ENCODE measurements at regions not wholly inside any gene's neighbourhood (a gene's known extent, or its start where the extent isn't known, plus 50 kb on each side); places are given as distances from the start of the nearest gene placed in this dataset.

DNA sequence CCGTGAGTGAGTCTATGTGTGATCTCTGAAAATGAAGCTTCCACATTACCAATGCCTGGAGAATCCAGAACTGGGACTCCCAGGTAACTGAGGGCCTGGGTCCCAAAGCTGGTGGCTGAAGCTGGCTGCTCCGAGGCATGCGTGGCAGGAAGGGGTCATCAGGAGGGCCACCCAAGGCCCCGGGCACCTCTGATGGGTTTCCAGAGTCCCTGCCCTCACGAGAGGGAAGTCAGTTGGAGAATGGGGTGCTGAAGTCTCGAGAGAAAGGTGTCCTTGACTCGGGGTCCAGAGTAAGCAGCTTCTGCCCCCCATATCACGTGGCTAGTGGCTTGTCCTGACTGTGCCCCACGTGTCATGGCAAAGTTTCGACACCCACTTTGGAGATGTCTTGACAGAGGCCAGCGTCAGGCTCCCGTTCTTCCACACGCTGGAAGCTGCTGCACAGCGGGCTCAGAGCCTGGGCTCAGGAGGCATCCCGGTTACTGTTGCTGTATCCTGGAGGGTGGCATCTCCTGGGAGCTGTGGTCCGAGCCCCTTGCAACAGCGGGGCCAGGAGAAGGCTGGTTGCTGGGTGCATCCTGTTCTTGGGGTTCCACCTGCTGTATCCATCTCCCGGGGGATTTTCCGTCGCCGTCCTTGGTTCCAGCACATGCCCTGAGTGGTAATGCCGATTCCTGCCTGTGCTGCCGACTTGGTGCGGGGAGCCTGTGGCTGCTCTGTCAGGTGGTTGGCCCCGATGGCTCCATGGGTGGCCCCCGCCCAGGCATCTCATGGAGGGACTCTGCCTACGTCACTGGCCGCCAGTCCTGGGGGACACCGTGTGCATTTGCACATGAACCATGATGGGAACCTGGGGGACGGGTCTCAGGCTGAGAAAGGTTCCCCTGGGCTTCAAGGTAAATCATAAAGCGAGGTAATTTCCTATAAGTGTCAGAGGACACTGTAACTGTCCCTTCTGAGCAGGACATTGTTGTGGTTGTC lies 183.3 kb upstream of the HDAC4 start:
- Histone ChIP-seq H4K20me1 (replicated peaks; ENCODE audit: control insufficient read depth, extremely low read depth, insufficient read depth, low read length) (no peaks in the 10 kb centered on the region), H3K36me3 (ENCODE audit: control insufficient read depth in 2 of 2, extremely low read depth in 1 of 2, insufficient read depth in 2 of 2, low read length in 2 of 2) (no peaks in the 10 kb centered on the region), H3K4me1 (ENCODE audit: control insufficient read depth, extremely low read depth, insufficient read depth, low read length) (no peaks in the 10 kb centered on the region), H3K9me3 (replicated peaks; ENCODE audit: control insufficient read depth, insufficient read depth, low read length) (peaks cover 5% of the 10 kb centered on the region), H3K4me3 (replicated peaks in 1 of 3; ENCODE audit: insufficient read depth in 1 of 3, low read depth in 1 of 3, low read length in 3 of 3) (no peak overlapping the region), H3K79me2 (ENCODE audit: control insufficient read depth, insufficient read depth, low read length) (no peaks in the 10 kb centered on the region), H3K9me1 (replicated peaks; ENCODE audit: control insufficient read depth, extremely low read depth, insufficient read depth, low read length) (no peaks in the 10 kb centered on the region), H2AFZ (ENCODE audit: low read depth, low read length) (no peak overlapping the region), H3K4me2 (ENCODE audit: insufficient read depth, low read length) (no peak overlapping the region), H3K9ac (replicated peaks; ENCODE audit: extremely low read depth, insufficient read depth, low read length) (no peak overlapping the region), H3K27me3 (ENCODE audit: control insufficient read depth in 2 of 2, insufficient read depth in 2 of 2, low read length in 2 of 2) (no peaks in the 10 kb centered on the region), H3K27ac (ENCODE audit: insufficient read depth, low read depth, low read length) (no peak overlapping the region)
- no TSS peak for BruUV-seq (replicated peaks)
- intact Hi-C loops (cut with micrococcal nuclease) (no loop called here), dilution Hi-C loops (cut with MboI; ENCODE audit: extremely low pct_ligation_motif_present, low sequenced_read_pairs) (no loop called here)
- DNase-seq (ENCODE audit: low read depth, low spot score) (no peak), FAIRE-seq (no peak)
- no peak for TF ChIP-seq MYC (IDR thresholded peaks at IDR 0.05; ENCODE audit: low read depth, low read length)
- no peak for TF ChIP-seq FOS (IDR thresholded peaks at IDR 0.05; ENCODE audit: borderline replicate concordance, insufficient read depth, low read length)
- TF ChIP-seq EZH2 (IDR thresholded peaks at IDR 0.05; ENCODE audit: borderline replicate concordance, low read depth, low read length, severe bottlenecking): no peak
- TF ChIP-seq GATA2 (IDR thresholded peaks at IDR 0.05; ENCODE audit: insufficient read depth, insufficient read length, low read depth, low read length): no peak
- TF ChIP-seq POLR2AphosphoS5 (IDR thresholded peaks at IDR 0.05; ENCODE audit: insufficient read depth, low read depth, low read length): no peak
- TF ChIP-seq, protein P1, sequence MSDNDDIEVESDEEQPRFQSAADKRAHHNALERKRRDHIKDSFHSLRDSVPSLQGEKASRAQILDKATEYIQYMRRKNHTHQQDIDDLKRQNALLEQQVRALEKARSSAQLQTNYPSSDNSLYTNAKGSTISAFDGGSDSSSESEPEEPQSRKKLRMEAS (IDR thresholded peaks at IDR 0.05; ENCODE audit: insufficient read depth, insufficient read length): no peak
- TF ChIP-seq CTCF (IDR thresholded peaks at IDR 0.05; ENCODE audit: extremely low read depth in 1 of 2, insufficient read depth in 1 of 2, low read depth in 1 of 2, low read length in 2 of 2): no peak
- TF ChIP-seq JUN (IDR thresholded peaks at IDR 0.05; ENCODE audit: borderline replicate concordance, insufficient read depth, insufficient read length, low read depth): no peak
- TF ChIP-seq POLR2A (IDR thresholded peaks at IDR 0.05; ENCODE audit: low read depth, low read length): no peak
- CTCF ChIA-PET: no interaction called here
- POLR2A ChIA-PET: no interaction called here
